ENCODE measurements at regions not wholly inside any gene's neighbourhood (a gene's known extent, or its start where the extent isn't known, plus 50 kb on each side); places are given as distances from the start of the nearest gene placed in this dataset.

DNA sequence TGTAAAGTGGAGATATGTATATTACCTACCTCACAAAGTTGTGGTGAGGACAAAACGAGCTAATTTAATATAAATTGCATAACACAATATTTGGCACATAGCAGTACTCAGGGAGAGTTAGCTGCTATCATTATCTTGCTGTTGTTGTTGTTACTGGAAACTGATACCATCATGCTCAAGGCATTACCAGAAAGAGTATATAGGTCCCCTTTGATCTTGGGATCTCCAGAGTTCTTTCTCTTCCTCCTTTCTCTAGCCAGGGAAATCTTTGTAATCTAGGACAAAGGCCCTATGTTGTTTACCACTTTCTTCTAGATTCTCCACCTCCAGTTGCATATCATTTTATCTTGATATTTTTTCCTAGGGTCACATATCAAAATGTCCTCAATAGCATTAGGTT lies 114.8 kb upstream of the RASA1 start:
- CTCF ChIA-PET = interaction anchor here (1.1 kb wide), 1 partner anchor 9 kb away, joined by 3 read pairs; no protein-coding TSS in a partner anchor
- no peak overlapping the region for H3K4me3 ChIP-seq (ENCODE audit: low read depth, low read length)
- TF ChIP-seq, protein P1, sequence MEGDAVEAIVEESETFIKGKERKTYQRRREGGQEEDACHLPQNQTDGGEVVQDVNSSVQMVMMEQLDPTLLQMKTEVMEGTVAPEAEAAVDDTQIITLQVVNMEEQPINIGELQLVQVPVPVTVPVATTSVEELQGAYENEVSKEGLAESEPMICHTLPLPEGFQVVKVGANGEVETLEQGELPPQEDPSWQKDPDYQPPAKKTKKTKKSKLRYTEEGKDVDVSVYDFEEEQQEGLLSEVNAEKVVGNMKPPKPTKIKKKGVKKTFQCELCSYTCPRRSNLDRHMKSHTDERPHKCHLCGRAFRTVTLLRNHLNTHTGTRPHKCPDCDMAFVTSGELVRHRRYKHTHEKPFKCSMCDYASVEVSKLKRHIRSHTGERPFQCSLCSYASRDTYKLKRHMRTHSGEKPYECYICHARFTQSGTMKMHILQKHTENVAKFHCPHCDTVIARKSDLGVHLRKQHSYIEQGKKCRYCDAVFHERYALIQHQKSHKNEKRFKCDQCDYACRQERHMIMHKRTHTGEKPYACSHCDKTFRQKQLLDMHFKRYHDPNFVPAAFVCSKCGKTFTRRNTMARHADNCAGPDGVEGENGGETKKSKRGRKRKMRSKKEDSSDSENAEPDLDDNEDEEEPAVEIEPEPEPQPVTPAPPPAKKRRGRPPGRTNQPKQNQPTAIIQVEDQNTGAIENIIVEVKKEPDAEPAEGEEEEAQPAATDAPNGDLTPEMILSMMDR (IDR thresholded peaks at IDR 0.05; ENCODE audit: insufficient read depth, low read length, missing control alignments) = no peak
- POLR2A ChIA-PET = no interaction called here
- DNase-seq (ENCODE audit: low read depth, low spot score) = no peak

DNA sequence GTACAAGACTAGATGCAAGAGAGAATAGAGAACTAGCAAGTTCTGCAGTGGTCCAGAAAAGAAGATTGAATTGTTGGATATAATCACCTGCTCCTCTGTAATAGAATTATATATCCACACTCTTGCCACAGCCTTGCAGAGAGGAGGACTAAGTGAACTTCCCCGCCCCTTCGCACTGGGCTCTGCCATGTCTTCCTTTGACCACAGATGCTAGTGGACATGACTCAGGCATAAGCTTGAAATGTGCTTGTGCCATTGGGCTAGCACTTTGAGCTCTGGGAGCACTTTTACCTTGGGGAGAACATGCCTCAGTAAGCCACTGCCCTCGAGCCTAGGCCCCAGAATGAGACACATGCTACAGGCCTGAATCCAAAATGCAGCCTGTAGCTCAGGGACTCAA lies 113.5 kb upstream of the RASA1 start:
- no peak overlapping the region for H3K4me3 ChIP-seq (ENCODE audit: low read depth, low read length)
- DNase-seq (ENCODE audit: low read depth, low spot score) = no peak
- CTCF ChIA-PET = no interaction called here
- TF ChIP-seq, protein P1 (IDR thresholded peaks at IDR 0.05; ENCODE audit: insufficient read depth, low read length, missing control alignments) = no peak
- POLR2A ChIA-PET = no interaction called here

DNA sequence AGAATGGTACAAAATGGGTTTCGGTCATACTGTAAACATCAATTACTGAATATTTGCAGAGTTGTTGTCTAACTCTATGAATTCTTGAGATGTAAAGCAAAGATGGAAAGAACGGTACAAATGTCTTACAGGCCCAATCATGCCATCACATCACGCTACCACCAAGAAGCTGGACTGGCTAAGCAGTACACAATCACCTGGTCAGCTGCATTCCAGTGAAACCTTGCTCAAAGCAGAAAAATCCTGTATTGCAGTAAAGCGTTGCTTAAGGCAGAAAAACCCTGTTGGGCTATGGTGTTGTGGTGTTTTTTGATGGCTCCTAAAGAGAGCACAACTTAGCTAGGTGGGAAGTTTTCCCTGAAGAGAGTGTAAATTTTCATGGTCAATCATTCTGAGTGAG lies 112.6 kb upstream of the RASA1 start:
- H3K4me3 ChIP-seq (ENCODE audit: low read depth, low read length) = no peak overlapping the region
- ChIA-PET POLR2A (interaction anchor here (0.6 kb wide), 1 partner anchor 70 kb away, joined by 3 read pairs; no protein-coding TSS in a partner anchor), CTCF (no interaction called here)
- TF ChIP-seq, protein P1 (IDR thresholded peaks at IDR 0.05; ENCODE audit: insufficient read depth, low read length, missing control alignments) = no peak
- DNase-seq (ENCODE audit: low read depth, low spot score) = no peak

DNA sequence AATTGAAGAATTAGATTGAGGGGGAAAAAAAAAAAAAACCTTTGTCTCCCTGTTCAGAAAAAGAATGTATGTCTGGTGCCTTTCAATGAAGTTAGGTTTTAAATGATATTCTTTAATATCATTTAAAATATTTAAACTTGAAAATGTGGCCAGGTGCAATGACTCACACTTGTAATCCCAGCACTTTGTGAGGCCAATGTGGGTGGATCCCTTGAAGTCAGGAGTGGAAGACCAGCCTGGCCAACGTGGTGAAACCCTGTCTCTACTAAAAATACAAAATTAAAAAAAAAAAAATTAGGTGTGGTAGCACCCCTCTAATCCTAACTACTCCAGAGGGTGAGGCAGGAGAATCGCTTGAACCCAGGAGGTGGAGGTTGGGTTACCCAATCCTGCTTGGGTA lies 111.1 kb upstream of the RASA1 start:
- H3K4me3 ChIP-seq (ENCODE audit: low read depth, low read length) = no peak overlapping the region
- TF ChIP-seq, protein P1 (IDR thresholded peaks at IDR 0.05; ENCODE audit: insufficient read depth, low read length, missing control alignments) = no peak
- CTCF ChIA-PET = no interaction called here
- POLR2A ChIA-PET = no interaction called here
- DNase-seq (ENCODE audit: low read depth, low spot score) = no peak

DNA sequence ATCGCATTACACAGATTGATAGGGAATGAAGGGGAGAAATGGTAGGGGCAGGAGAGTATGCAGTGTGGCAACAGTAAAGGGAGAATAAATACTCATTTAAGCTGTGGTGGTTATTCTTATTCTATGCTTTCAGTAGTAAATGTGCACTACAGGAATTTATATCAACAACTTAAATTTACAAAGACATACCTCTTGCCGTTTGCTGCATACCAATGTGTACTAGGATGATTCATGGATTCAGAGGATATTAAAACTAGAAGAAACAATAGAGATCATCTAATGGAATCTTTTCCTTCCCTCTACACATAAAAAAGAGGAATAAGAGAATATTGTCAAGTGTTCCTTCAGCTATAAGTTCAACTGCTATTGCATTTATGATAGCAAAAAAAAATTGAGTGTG lies 103.3 kb upstream of the RASA1 start:
- ChIA-PET POLR2A (no interaction called here), CTCF (no interaction called here)

DNA sequence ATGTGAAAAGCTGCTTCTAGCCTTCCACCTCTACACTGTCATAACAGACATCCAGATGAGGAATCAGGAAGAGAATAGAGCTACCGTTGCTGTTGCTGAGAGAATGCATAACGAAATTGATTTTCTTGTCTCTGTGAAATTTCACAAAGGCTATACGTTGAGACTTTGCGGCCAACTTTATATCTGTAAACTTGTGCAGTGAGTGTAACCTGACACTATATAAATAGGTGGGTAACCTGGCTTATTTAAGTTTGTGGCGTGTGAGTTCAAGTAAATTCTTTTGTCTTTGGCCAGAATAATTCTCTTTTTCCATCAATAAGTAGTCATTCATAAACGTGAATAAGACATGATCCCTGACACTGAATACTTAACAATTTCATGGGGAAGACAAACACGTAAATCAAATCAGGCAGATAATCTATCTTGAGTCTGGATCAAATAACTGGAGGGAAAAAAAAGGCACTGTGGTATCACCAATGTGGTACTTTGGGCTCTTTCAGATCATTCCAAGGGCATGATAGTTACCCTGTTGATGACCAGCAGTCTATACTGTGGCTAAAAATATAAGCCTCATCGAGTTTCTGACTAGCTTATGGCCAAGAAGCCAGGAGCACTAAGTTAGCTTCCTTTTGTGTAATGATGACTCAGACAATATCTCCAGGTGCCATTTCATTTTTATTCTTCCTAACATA lies 98.2 kb upstream of the RASA1 start:
- TF ChIP-seq, protein P1 (IDR thresholded peaks at IDR 0.05; ENCODE audit: insufficient read depth, low read length, missing control alignments) = no peak
- ChIA-PET CTCF (no interaction called here), POLR2A (no interaction called here)
- no peak overlapping the region for H3K4me3 ChIP-seq (ENCODE audit: low read depth, low read length)
- no peak for DNase-seq (ENCODE audit: low read depth, low spot score)

More for the DNA sequence above, 103.3 kb upstream of the RASA1 start:
- no peak overlapping the region for H3K4me3 ChIP-seq (ENCODE audit: low read depth, low read length)
- no peak for DNase-seq (ENCODE audit: low read depth, low spot score)
- TF ChIP-seq, protein P1 (IDR thresholded peaks at IDR 0.05; ENCODE audit: insufficient read depth, low read length, missing control alignments) = no peak
